Breast epithelium (tissue), 4 donors: ENCODE measurements at regions not wholly inside any gene's neighbourhood (a gene's known extent, or its start where the extent isn't known, plus 50 kb on each side); places are given as distances from the start of the nearest gene placed in this dataset.
"Not testable (repeated sequence)": the region's sequence is repeated elsewhere in the genome, so short reads cannot be mapped to it uniquely, and the experiment has no call there.

Experiments
- DNase-seq, 2 donors: peaks; one replicate each; pipeline ENCODE4 v3.0.0-alpha.2; 2019; ENCODE audit warnings: low spot score in 2 of 2
- H3K27ac ChIP-seq, 2 donors: fragments of 200-600 bp; sonication (generic) in 1 of 2; one replicate each; pipeline ENCODE4 v1.5.1; 2016 to 2019; ENCODE audit warnings: mild to moderate bottlenecking in 1 of 2
- H3K27me3 ChIP-seq, 2 donors: fragments of 200-600 bp; sonication (generic) in 1 of 2; one replicate each; pipeline versions ENCODE4 v1.5.1 to v1.6.0; 2017 to 2019; ENCODE audit warnings: control low read depth in 1 of 2, mild to moderate bottlenecking in 1 of 2
- H3K36me3 ChIP-seq: fragments of 200-600 bp; one replicate; pipeline ENCODE4 v1.5.1; 2019
- H3K4me1 ChIP-seq, 2 donors: fragments of 200-600 bp; sonication (generic); one replicate each; pipeline ENCODE4 v1.5.1; 2016 to 2019; ENCODE audit warnings: control low read depth in 1 of 2
- H3K4me3 ChIP-seq, 3 donors: fragments of 200-600 bp; sonication (generic); 1 replicate in 2 of 3; 2 replicates in 1 of 3; pipeline ENCODE4 v1.5.1; 2016 to 2019; ENCODE audit warnings: mild to moderate bottlenecking in 3 of 3, moderate library complexity in 2 of 3
- H3K9me3 ChIP-seq, 2 donors: fragments of 200-600 bp; sonication (generic) in 1 of 2; one replicate each; pipeline ENCODE4 v1.5.1; 2016 to 2019; ENCODE audit warnings: control low read depth in 1 of 2
- CTCF ChIP-seq, 3 donors: fragments of 450-650 bp; IDR thresholded peaks; one replicate each; pipeline ENCODE4 v1.5.1; 2016 to 2017; ENCODE audit warnings: antibody characterized with exemption in 3 of 3, mild to moderate bottlenecking in 3 of 3, moderate library complexity in 3 of 3
- POLR2A ChIP-seq: fragments of 450-650 bp; IDR thresholded peaks from one replicate; pipeline ENCODE4 v1.6.1; 2016; ENCODE audit warnings: antibody characterized with exemption, mild to moderate bottlenecking, moderate library complexity
- POLR2AphosphoS5 ChIP-seq, 3 donors: sonication (generic); formaldehyde crosslinking; IDR thresholded peaks; one replicate each; pipeline ENCODE4 v1.6.1; 2017; ENCODE audit warnings: antibody characterized with exemption in 3 of 3
- intact Hi-C: fragments of 100-400 bp; cut with DNase I; formaldehyde crosslinking; loops from one replicate; pipeline ENCODE4 v1.15.1; 2023; ENCODE audit warnings: low total_unique reads

GRCh38 chr5:8553364-8553763, 684.4 kb downstream of the MTRR start:
- peaks cover 4 to 29% of the 10 kb centered on the region in 2 donors for H3K9me3 ChIP-seq
- no peaks in the 10 kb centered on the region for H3K36me3 ChIP-seq
- no peak overlapping the region for H3K4me3 ChIP-seq
- no peak overlapping the region for H3K27ac ChIP-seq
- no peak for DNase-seq
- no peaks in the 10 kb centered on the region for H3K4me1 ChIP-seq
- H3K27me3 ChIP-seq, result no peaks in the 10 kb centered on the region
- TF ChIP-seq CTCF (IDR thresholded peaks at IDR 0.05), result no peak
- TF ChIP-seq POLR2A, result no peak
- no peak for TF ChIP-seq POLR2AphosphoS5 (IDR thresholded peaks at IDR 0.05)
- intact Hi-C loops, result no loop called here

- no peak for TF ChIP-seq CTCF (IDR thresholded peaks at IDR 0.05)
- no peak for TF ChIP-seq POLR2AphosphoS5 (IDR thresholded peaks at IDR 0.05)
- TF ChIP-seq POLR2A, result no peak
- Histone ChIP-seq H3K4me1 (no peaks in the 10 kb centered on the region), H3K4me3 (no peak overlapping the region), H3K9me3 (peaks cover 4 to 29% of the 10 kb centered on the region in 2 donors), H3K36me3 (no peaks in the 10 kb centered on the region), H3K27me3 (no peaks in the 10 kb centered on the region), H3K27ac (no peak overlapping the region)
- DNase-seq, result no peak
- intact Hi-C loops, result no loop called here
Measured at GRCh38 chr5:8557728-8558127, 688.8 kb downstream of the MTRR start.

GRCh38 chr5:8560776-8561175, 691.8 kb downstream of the MTRR start:
- Histone ChIP-seq H3K36me3 (no peaks in the 10 kb centered on the region), H3K27ac (no peak overlapping the region), H3K27me3 (no peaks in the 10 kb centered on the region), H3K4me1 (no peaks in the 10 kb centered on the region), H3K9me3 (peaks cover 4 to 6% of the 10 kb centered on the region in 2 donors), H3K4me3 (no peak overlapping the region)
- DNase-seq, result no peak
- intact Hi-C loops, result no loop called here
- TF ChIP-seq POLR2AphosphoS5 (IDR thresholded peaks at IDR 0.05) (no peak), CTCF (IDR thresholded peaks at IDR 0.05) (no peak), POLR2A (no peak)

GRCh38 chr5:8561224-8561840, 692.4 kb downstream of the MTRR start:
- intact Hi-C loops, result no loop called here
- H3K4me3 ChIP-seq, result no peak overlapping the region
- peaks cover 0 to under 1% of the 10 kb centered on the region in 2 donors for H3K9me3 ChIP-seq
- H3K4me1 ChIP-seq, result no peaks in the 10 kb centered on the region
- no peak overlapping the region for H3K27ac ChIP-seq
- TF ChIP-seq POLR2A (no peak), CTCF (IDR thresholded peaks at IDR 0.05) (no peak), POLR2AphosphoS5 (IDR thresholded peaks at IDR 0.05) (no peak)
- no peaks in the 10 kb centered on the region for H3K36me3 ChIP-seq
- no peak for DNase-seq
- no peaks in the 10 kb centered on the region for H3K27me3 ChIP-seq

GRCh38 chr5:8561854-8562253, 692.9 kb downstream of the MTRR start:
- Histone ChIP-seq H3K27ac (no peak overlapping the region), H3K4me3 (no peak overlapping the region), H3K27me3 (no peaks in the 10 kb centered on the region), H3K36me3 (no peaks in the 10 kb centered on the region), H3K9me3 (no peaks in the 10 kb centered on the region), H3K4me1 (no peaks in the 10 kb centered on the region)
- TF ChIP-seq POLR2A (no peak), CTCF (IDR thresholded peaks at IDR 0.05) (no peak), POLR2AphosphoS5 (IDR thresholded peaks at IDR 0.05) (no peak)
- DNase-seq, result no peak
- intact Hi-C loops, result no loop called here

GRCh38 chr5:8563540-8563939, 694.6 kb downstream of the MTRR start:
- H3K4me1 ChIP-seq, H3K36me3 ChIP-seq, H3K27me3 ChIP-seq, H3K27ac ChIP-seq, H3K9me3 ChIP-seq, H3K4me3 ChIP-seq, intact Hi-C loops, DNase-seq: not testable (repeated sequence)
